Upper lobe of left lung (tissue), 6 donors: ENCODE measurements at regions not wholly inside any gene's neighbourhood (a gene's known extent, or its start where the extent isn't known, plus 50 kb on each side); places are given as distances from the start of the nearest gene placed in this dataset.

Experiments used
- ATAC-seq, 2 donors: fragments of 200-7000 bp; cut with Tn5 transposase; one replicate each; pipeline ENCODE4 v1.9.1; 2022; ENCODE audit warnings: mild to moderate bottlenecking in 2 of 2, moderate library complexity in 2 of 2; ENCODE audit not compliant: low FRiP score in 2 of 2
- DNase-seq, 2 donors: peaks; one replicate each; pipeline ENCODE4 v3.0.0-alpha.2; 2019 to 2020
- H3K27ac ChIP-seq, 4 donors: fragments of 200-600 bp; sonication (generic); one replicate each; pipeline ENCODE4 v1.5.1; 2016 to 2019
- H3K27me3 ChIP-seq, 4 donors: fragments of 200-600 bp; sonication (generic); one replicate each; pipeline ENCODE4 v1.5.1; 2017 to 2019
- H3K36me3 ChIP-seq, 4 donors: fragments of 200-600 bp; sonication (generic); one replicate each; pipeline ENCODE4 v1.5.1; 2016 to 2019
- H3K4me1 ChIP-seq, 4 donors: fragments of 200-600 bp; sonication (generic); one replicate each; pipeline ENCODE4 v1.5.1; 2018 to 2019
- H3K4me3 ChIP-seq, 4 donors: fragments of 200-600 bp; sonication (generic); one replicate each; pipeline ENCODE4 v1.5.1; 2017 to 2019; ENCODE audit warnings: mild to moderate bottlenecking in 2 of 4, moderate library complexity in 1 of 4
- H3K9me3 ChIP-seq, 4 donors: fragments of 200-600 bp; sonication (generic); one replicate each; pipeline ENCODE4 v1.5.1; 2018 to 2019
- CTCF ChIP-seq, 6 experiments: fragments of 450-650 bp in 4 of 6; fragments of 200-600 bp in 2 of 6; sonication (generic) in 2 of 6; IDR thresholded peaks; one replicate each; pipeline ENCODE4 v1.5.1; 2016 to 2019; ENCODE audit warnings: antibody characterized with exemption in 6 of 6
- EP300 ChIP-seq, 4 donors: sonication (generic); formaldehyde crosslinking; IDR thresholded peaks; one replicate each; pipeline ENCODE4 v1.5.1; 2017; ENCODE audit warnings: antibody characterized with exemption in 4 of 4, control low read depth in 2 of 4
- POLR2A ChIP-seq, 4 donors: fragments of 450-650 bp; IDR thresholded peaks; one replicate each; pipeline ENCODE4 v1.5.1; 2016 to 2017; ENCODE audit warnings: antibody characterized with exemption in 4 of 4, mild to moderate bottlenecking in 2 of 4
- POLR2AphosphoS5 ChIP-seq, 2 donors: sonication (generic); formaldehyde crosslinking; IDR thresholded peaks; one replicate each; pipeline ENCODE4 v1.5.1; 2017; ENCODE audit warnings: antibody characterized with exemption in 2 of 2
- WGBS, 2 donors: methylation state at CpG; one replicate each; pipeline ENCODE4 v1.1.5; 2017 to 2018; 5-methylcytosine and 5-hydroxymethylcytosine counted together
- small RNA-seq, 4 donors: library from RNA; depleted of rRNA; stranded (forward); fragments of <200 nt; gene quantifications; one replicate each; pipeline ENCODE3, GENCODE V24; 2016
- donor health status: DM: no; HTN: no; CAD: no; lungs with moderate emphysema.
- donor health status: DM: no; HTN: yes; CAD: no; lungs with severe emphysema.

GRCh38 chr4:86543560-86544309 lies 50.4 kb upstream of the PTPN13 start:
- H3K36me3 ChIP-seq = no peaks in the 10 kb centered on the region
- H3K4me1 ChIP-seq = peaks cover 0 to 9% (median 0%) of the 10 kb centered on the region in 4 donors
- H3K9me3 ChIP-seq = no peaks in the 10 kb centered on the region
- no peak overlapping the region for H3K27ac ChIP-seq
- no peak overlapping the region for H3K4me3 ChIP-seq
- DNase-seq (no peak), ATAC-seq (no peak)
- TF ChIP-seq CTCF (IDR thresholded peaks at IDR 0.05) (no peak), EP300 (IDR thresholded peaks at IDR 0.05) (no peak), POLR2A (IDR thresholded peaks at IDR 0.05) (no peak), POLR2AphosphoS5 (IDR thresholded peaks at IDR 0.05) (no peak)
- WGBS, 2 donors = 58 to 66% methylated on average over 2 of the region's 2 CpGs
- no peaks in the 10 kb centered on the region for H3K27me3 ChIP-seq

- no peak overlapping the region for H3K4me3 ChIP-seq
- WGBS, 2 donors = 44 to 50% methylated on average over 2 of the region's 2 CpGs
- peaks cover 0 to 9% (median 0%) of the 10 kb centered on the region in 4 donors for H3K4me1 ChIP-seq
- H3K36me3 ChIP-seq = no peaks in the 10 kb centered on the region
- no peak for ATAC-seq
- TF ChIP-seq POLR2AphosphoS5 (IDR thresholded peaks at IDR 0.05) = no peak
- TF ChIP-seq POLR2A (IDR thresholded peaks at IDR 0.05) = no peak
- no peak for TF ChIP-seq EP300 (IDR thresholded peaks at IDR 0.05)
- no peak for TF ChIP-seq CTCF (IDR thresholded peaks at IDR 0.05)
- DNase-seq = no peak
- H3K27ac ChIP-seq = no peak overlapping the region
- no peaks in the 10 kb centered on the region for H3K27me3 ChIP-seq
- H3K9me3 ChIP-seq = no peaks in the 10 kb centered on the region
Observed at GRCh38 chr4:86544310-86544966, 49.7 kb upstream of the PTPN13 start.

Small RNAs in the stretch of these regions (small RNA-seq; reads per million reads assigned to genes)
- 0 reads per million in 4 donors for gene MIR4452
